Muscle layer of duodenum (tissue), 2 donors: ENCODE measurements at regions not wholly inside any gene's neighbourhood (a gene's known extent, or its start where the extent isn't known, plus 50 kb on each side); places are given as distances from the start of the nearest gene placed in this dataset.
"Not testable (repeated sequence)": the region's sequence is repeated elsewhere in the genome, so short reads cannot be mapped to it uniquely, and the experiment has no call there.

ENCODE experiments used
- H3K27ac ChIP-seq: one replicate; pipeline ENCODE4 v1.7.0; 2013; ENCODE audit warnings: mild to moderate bottlenecking, low read length
- H3K27me3 ChIP-seq: one replicate; pipeline ENCODE4 v1.7.0; 2013; ENCODE audit warnings: low read depth, mild to moderate bottlenecking, control low read depth, low read length
- H3K36me3 ChIP-seq, 2 donors: one replicate each; pipeline ENCODE4 v1.7.0; 2013; ENCODE audit warnings: low read length in 2 of 2, control low read depth in 1 of 2, mild to moderate bottlenecking in 1 of 2; ENCODE audit not compliant: insufficient read depth in 2 of 2, control insufficient read depth in 1 of 2
- H3K4me1 ChIP-seq, 2 donors: one replicate each; pipeline ENCODE4 v1.7.0; 2013; ENCODE audit warnings: low read length in 2 of 2, mild to moderate bottlenecking in 2 of 2, control low read depth in 1 of 2, moderate library complexity in 1 of 2; ENCODE audit not compliant: insufficient read depth in 2 of 2, control insufficient read depth in 1 of 2
- H3K4me3 ChIP-seq, 2 donors: one replicate each; pipeline ENCODE4 v1.7.0; 2013; ENCODE audit warnings: low read length in 2 of 2, low read depth in 1 of 2, mild to moderate bottlenecking in 1 of 2
- H3K9me3 ChIP-seq, 2 donors: one replicate each; pipeline ENCODE4 v1.7.0; 2013; ENCODE audit warnings: low read length in 2 of 2, control low read depth in 1 of 2, mild to moderate bottlenecking in 1 of 2; ENCODE audit not compliant: control insufficient read depth in 1 of 2
- donor health status: healthy.

GRCh38 chr13:56459286-56459685 is 681.4 kb upstream of the PRR20A start:
- H3K4me1 ChIP-seq: no peaks in the 10 kb centered on the region
- no peaks in the 10 kb centered on the region for H3K27me3 ChIP-seq
- H3K4me3 ChIP-seq: no peak overlapping the region
- no peak overlapping the region for H3K27ac ChIP-seq
- no peaks in the 10 kb centered on the region for H3K9me3 ChIP-seq
- no peaks in the 10 kb centered on the region for H3K36me3 ChIP-seq

- no peak overlapping the region for H3K27ac ChIP-seq
- no peaks in the 10 kb centered on the region for H3K27me3 ChIP-seq
- no peaks in the 10 kb centered on the region for H3K9me3 ChIP-seq
- H3K4me3 ChIP-seq: no peak overlapping the region
- H3K4me1 ChIP-seq: no peaks in the 10 kb centered on the region
- H3K36me3 ChIP-seq: no peaks in the 10 kb centered on the region
Observed at GRCh38 chr13:56501750-56502149, 639.0 kb upstream of the PRR20A start.

GRCh38 chr13:56510836-56511235 is 629.9 kb upstream of the PRR20A start:
- Histone ChIP-seq H3K27ac (no peak overlapping the region), H3K4me1 (no peaks in the 10 kb centered on the region), H3K9me3 (peaks cover 0 to 2% of the 10 kb centered on the region in 2 donors), H3K27me3 (no peaks in the 10 kb centered on the region), H3K36me3 (no peaks in the 10 kb centered on the region), H3K4me3 (no peak overlapping the region)

GRCh38 chr13:56512336-56512735 is 628.4 kb upstream of the PRR20A start:
- H3K36me3 ChIP-seq, H3K27me3 ChIP-seq, H3K9me3 ChIP-seq, H3K4me3 ChIP-seq, H3K4me1 ChIP-seq, H3K27ac ChIP-seq: not testable (repeated sequence)

DNA sequence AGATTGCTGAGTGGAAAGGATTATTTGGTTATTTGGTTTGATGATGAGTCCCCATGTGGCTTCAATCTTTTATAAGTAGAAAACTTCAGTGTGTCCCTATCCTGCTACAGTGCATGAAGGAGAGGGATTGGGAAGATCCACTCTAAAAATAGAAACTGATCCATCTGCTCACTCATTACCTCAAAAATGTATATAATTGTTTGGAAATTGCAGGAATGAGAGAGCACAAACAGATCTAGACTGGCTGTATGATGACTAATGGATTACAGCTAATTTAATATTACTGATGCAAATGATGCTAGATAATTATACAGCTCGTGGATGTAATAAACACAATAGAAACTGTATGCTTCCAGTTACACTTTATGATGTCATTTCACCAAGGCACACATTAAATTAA is 625.3 kb upstream of the PRR20A start:
- no peak overlapping the region for H3K27ac ChIP-seq

GRCh38 chr13:56528040-56528790 is 612.5 kb upstream of the PRR20A start:
- Histone ChIP-seq H3K27ac (no peak overlapping the region), H3K27me3 (no peaks in the 10 kb centered on the region), H3K4me3 (no peak overlapping the region), H3K4me1 (no peaks in the 10 kb centered on the region), H3K9me3 (no peaks in the 10 kb centered on the region), H3K36me3 (no peaks in the 10 kb centered on the region)

More for the DNA sequence above, 625.3 kb upstream of the PRR20A start:
- Histone ChIP-seq H3K9me3 (no peaks in the 10 kb centered on the region), H3K4me1 (no peaks in the 10 kb centered on the region), H3K27me3 (no peaks in the 10 kb centered on the region), H3K4me3 (no peak overlapping the region), H3K36me3 (no peaks in the 10 kb centered on the region)

- H3K4me1 ChIP-seq: no peaks in the 10 kb centered on the region
- H3K27ac ChIP-seq: no peak overlapping the region
- H3K9me3 ChIP-seq: no peaks in the 10 kb centered on the region
- H3K27me3 ChIP-seq: no peaks in the 10 kb centered on the region
- no peak overlapping the region for H3K4me3 ChIP-seq
- no peaks in the 10 kb centered on the region for H3K36me3 ChIP-seq
Observed at GRCh38 chr13:56530096-56530495, 610.6 kb upstream of the PRR20A start.

- H3K4me1 ChIP-seq, H3K27ac ChIP-seq, H3K36me3 ChIP-seq, H3K27me3 ChIP-seq, H3K4me3 ChIP-seq, H3K9me3 ChIP-seq: not testable (repeated sequence)
Observed at GRCh38 chr13:56547921-56548320, 592.8 kb upstream of the PRR20A start.

GRCh38 chr13:56558698-56559320 is 581.9 kb upstream of the PRR20A start:
- H3K27me3 ChIP-seq: no peaks in the 10 kb centered on the region
- H3K4me1 ChIP-seq: no peaks in the 10 kb centered on the region
- H3K4me3 ChIP-seq: no peak overlapping the region
- no peaks in the 10 kb centered on the region for H3K9me3 ChIP-seq
- no peaks in the 10 kb centered on the region for H3K36me3 ChIP-seq
- no peak overlapping the region for H3K27ac ChIP-seq

DNA sequence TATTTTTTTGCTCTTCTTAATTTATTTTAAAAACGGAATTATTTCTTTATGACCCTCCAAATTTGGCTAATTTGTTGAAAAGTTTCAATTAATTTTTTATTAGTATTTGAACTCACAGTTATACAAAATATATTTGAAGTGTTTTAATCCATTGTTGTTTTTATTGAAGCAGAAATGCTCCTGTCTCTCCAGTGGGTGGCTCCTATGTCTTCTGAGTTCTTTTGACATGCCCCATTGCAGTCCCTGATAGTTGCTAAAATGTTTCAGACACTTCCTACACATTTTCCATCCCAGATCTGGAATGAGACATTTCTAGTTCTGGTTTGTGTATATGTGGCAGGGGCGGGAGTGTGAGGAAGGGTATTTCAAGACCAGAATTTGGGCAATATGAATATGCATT is 579.4 kb upstream of the PRR20A start:
- no peaks in the 10 kb centered on the region for H3K9me3 ChIP-seq
- H3K27ac ChIP-seq: no peak overlapping the region
- no peaks in the 10 kb centered on the region for H3K36me3 ChIP-seq
- H3K27me3 ChIP-seq: no peaks in the 10 kb centered on the region
- H3K4me3 ChIP-seq: no peak overlapping the region
- no peaks in the 10 kb centered on the region for H3K4me1 ChIP-seq

GRCh38 chr13:56563663-56564062 is 577.1 kb upstream of the PRR20A start:
- no peak overlapping the region for H3K4me3 ChIP-seq
- no peak overlapping the region for H3K27ac ChIP-seq
- no peaks in the 10 kb centered on the region for H3K36me3 ChIP-seq
- H3K27me3 ChIP-seq: no peaks in the 10 kb centered on the region
- no peaks in the 10 kb centered on the region for H3K4me1 ChIP-seq
- H3K9me3 ChIP-seq: no peaks in the 10 kb centered on the region

- Histone ChIP-seq H3K36me3 (no peaks in the 10 kb centered on the region), H3K9me3 (peaks cover 0 to 4% of the 10 kb centered on the region in 2 donors), H3K27me3 (no peaks in the 10 kb centered on the region), H3K4me3 (no peak overlapping the region), H3K27ac (no peak overlapping the region), H3K4me1 (no peaks in the 10 kb centered on the region)
Observed at GRCh38 chr13:56586976-56587375, 553.7 kb upstream of the PRR20A start.
